Panc1 (cell line): ENCODE measurements at regions not wholly inside any gene's neighbourhood (a gene's known extent, or its start where the extent isn't known, plus 50 kb on each side); places are given as distances from the start of the nearest gene placed in this dataset.

Experiments
- ATAC-seq: fragments of 200-7000 bp; cut with Tn5 transposase; 2 replicates; pipeline ENCODE4 v1.9.1; 2020; ENCODE audit warnings: mild to moderate bottlenecking, moderate library complexity
- BruUV-seq: library from RNA; stranded (reverse); fragments of 400-500 nt; replicated peaks from 2 replicates; lab custom pipeline; 2021; lab: Mats Ljungman, UMichigan
- CTCF ChIA-PET: fragments of 300-600 bp; sonication (Branson Sonifier 250); formaldehyde crosslinking; loops from one replicate; lab custom pipeline; 2022; ENCODE audit warnings: antibody characterized with exemption; lab: Charles Lee
- POLR2A ChIA-PET: fragments of 300-600 bp; sonication (Branson Sonifier 250); formaldehyde crosslinking; loops from one replicate; lab custom pipeline; 2022; ENCODE audit warnings: antibody characterized with exemption; lab: Charles Lee
- DNase-seq: peaks from one replicate; pipeline ENCODE4 v3.0.0-alpha.2; 2010; ENCODE audit warnings: low read depth, low spot score
- H3K27ac ChIP-seq: 2 replicates; pipeline ENCODE4 v1.5.1; 2011; ENCODE audit warnings: mild to moderate bottlenecking, low read length, inconsistent platforms
- H3K27me3 ChIP-seq: fragments of 200-500 bp; sonication (Bioruptor generic); 2 replicates; pipeline ENCODE4 v1.6.0; 2014; ENCODE audit warnings: low read length, inconsistent platforms; ENCODE audit not compliant: control insufficient read depth, insufficient read depth
- H3K36me3 ChIP-seq: fragments of 200-500 bp; sonication (Bioruptor generic); 2 replicates; pipeline ENCODE4 v1.5.1; 2014; ENCODE audit warnings: inconsistent platforms, mild to moderate bottlenecking, low read length, moderate library complexity; ENCODE audit not compliant: control insufficient read depth, insufficient read depth
- H3K4me1 ChIP-seq: 2 replicates; pipeline ENCODE4 v1.5.1; 2011; ENCODE audit warnings: inconsistent platforms, mild to moderate bottlenecking, low read length, moderate library complexity; ENCODE audit not compliant: control insufficient read depth, insufficient read depth
- H3K4me3 ChIP-seq, 2 experiments: 2 replicates each; pipeline ENCODE4 v1.5.1; 2011 to 2012; ENCODE audit warnings: low read depth in 2 of 2, low read length in 2 of 2, mild to moderate bottlenecking in 2 of 2, inconsistent platforms in 1 of 2, moderate library complexity in 1 of 2
- H3K9me3 ChIP-seq: fragments of 200-500 bp; sonication (Bioruptor generic); 2 replicates; pipeline ENCODE4 v1.5.1; 2014; ENCODE audit warnings: low read depth, mild to moderate bottlenecking, inconsistent platforms, low read length, moderate library complexity; ENCODE audit not compliant: control insufficient read depth, insufficient read depth
- CTCF ChIP-seq: fragments of 450-650 bp; IDR thresholded peaks from 2 replicates; pipeline ENCODE4 v1.5.1; 2017; ENCODE audit warnings: mild to moderate bottlenecking
- POLR2AphosphoS5 ChIP-seq: IDR thresholded peaks from 2 replicates; pipeline ENCODE4 v1.6.1; 2012; ENCODE audit warnings: mild to moderate bottlenecking, low read depth, low read length, moderate library complexity
- SIN3A ChIP-seq: IDR thresholded peaks from 2 replicates; pipeline ENCODE4 v1.6.1; 2012; ENCODE audit warnings: low read depth, mild to moderate bottlenecking, low read length, moderate library complexity, borderline replicate concordance; ENCODE audit not compliant: insufficient read depth
- TCF7L2 ChIP-seq: IDR thresholded peaks from 2 replicates; pipeline ENCODE4 v1.6.1; 2011; ENCODE audit warnings: mild to moderate bottlenecking, low read depth, low read length, inconsistent platforms
- in situ Hi-C: cut with HindIII; loops from 2 replicates; pipeline ENCODE4 v1.10.0; 2016; ENCODE audit warnings: low sequenced_read_pairs, low pct_unique_long_range_greater_than_20kb
- intact Hi-C: fragments of 100-400 bp; cut with micrococcal nuclease; formaldehyde crosslinking; loops from one replicate; pipeline ENCODE4 v1.10.0; 2022; ENCODE audit not compliant: unreplicated experiment
- TF ChIP-seq, protein P1 (sequence below), 2 experiments: IDR thresholded peaks; 2 replicates each; pipeline ENCODE4 v1.6.1; 2011 to 2012; ENCODE audit warnings: low read depth in 2 of 2, control low read depth in 1 of 2, low read length in 1 of 2, mild to moderate bottlenecking in 1 of 2, moderate library complexity in 1 of 2; ENCODE audit not compliant: insufficient read depth in 1 of 2

DNA sequence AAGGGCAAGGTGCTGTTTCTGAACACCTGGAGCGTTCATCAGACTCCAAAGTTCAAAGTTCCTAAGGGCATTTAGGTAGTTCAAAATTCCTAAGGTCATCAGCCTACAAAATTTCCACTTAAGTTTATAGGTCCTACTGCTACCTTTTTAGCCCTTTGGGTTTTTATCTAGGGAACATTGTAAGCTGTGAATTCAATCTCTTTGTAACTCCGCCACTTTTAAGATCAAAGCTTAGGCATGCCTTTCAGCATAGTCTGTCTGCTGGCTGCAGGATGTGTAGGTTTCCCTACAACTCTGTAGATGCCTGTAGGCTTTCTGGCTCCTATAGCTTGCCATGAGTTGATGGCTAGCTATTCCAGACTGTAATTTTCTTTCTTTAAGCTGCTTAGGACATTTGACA lies 291.6 kb downstream of the MAP2K6 start:
- Histone ChIP-seq H3K9me3 (no peaks in the 10 kb centered on the region), H3K4me1 (no peaks in the 10 kb centered on the region), H3K27ac (no peak overlapping the region), H3K36me3 (no peaks in the 10 kb centered on the region), H3K4me3 (no peak overlapping the region), H3K27me3 (no peaks in the 10 kb centered on the region)
- intact Hi-C loops: no loop called here
- ATAC-seq (no peak), DNase-seq (no peak)
- ChIA-PET POLR2A (no interaction called here), CTCF (no interaction called here)
- in situ Hi-C loops: no loop called here
- BruUV-seq: no TSS peak
- TF ChIP-seq, protein P1, sequence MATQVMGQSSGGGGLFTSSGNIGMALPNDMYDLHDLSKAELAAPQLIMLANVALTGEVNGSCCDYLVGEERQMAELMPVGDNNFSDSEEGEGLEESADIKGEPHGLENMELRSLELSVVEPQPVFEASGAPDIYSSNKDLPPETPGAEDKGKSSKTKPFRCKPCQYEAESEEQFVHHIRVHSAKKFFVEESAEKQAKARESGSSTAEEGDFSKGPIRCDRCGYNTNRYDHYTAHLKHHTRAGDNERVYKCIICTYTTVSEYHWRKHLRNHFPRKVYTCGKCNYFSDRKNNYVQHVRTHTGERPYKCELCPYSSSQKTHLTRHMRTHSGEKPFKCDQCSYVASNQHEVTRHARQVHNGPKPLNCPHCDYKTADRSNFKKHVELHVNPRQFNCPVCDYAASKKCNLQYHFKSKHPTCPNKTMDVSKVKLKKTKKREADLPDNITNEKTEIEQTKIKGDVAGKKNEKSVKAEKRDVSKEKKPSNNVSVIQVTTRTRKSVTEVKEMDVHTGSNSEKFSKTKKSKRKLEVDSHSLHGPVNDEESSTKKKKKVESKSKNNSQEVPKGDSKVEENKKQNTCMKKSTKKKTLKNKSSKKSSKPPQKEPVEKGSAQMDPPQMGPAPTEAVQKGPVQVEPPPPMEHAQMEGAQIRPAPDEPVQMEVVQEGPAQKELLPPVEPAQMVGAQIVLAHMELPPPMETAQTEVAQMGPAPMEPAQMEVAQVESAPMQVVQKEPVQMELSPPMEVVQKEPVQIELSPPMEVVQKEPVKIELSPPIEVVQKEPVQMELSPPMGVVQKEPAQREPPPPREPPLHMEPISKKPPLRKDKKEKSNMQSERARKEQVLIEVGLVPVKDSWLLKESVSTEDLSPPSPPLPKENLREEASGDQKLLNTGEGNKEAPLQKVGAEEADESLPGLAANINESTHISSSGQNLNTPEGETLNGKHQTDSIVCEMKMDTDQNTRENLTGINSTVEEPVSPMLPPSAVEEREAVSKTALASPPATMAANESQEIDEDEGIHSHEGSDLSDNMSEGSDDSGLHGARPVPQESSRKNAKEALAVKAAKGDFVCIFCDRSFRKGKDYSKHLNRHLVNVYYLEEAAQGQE (IDR thresholded peaks at IDR 0.05; ENCODE audit: insufficient read depth in 1 of 2, low read depth in 2 of 2, low read length in 1 of 2): no peak
- TF ChIP-seq CTCF (no peak), TCF7L2 (no peak), POLR2AphosphoS5 (no peak), SIN3A (no peak)

GRCh38 chr17:69709441-69709840 lies 294.9 kb downstream of the MAP2K6 start:
- no peak overlapping the region for H3K4me3 ChIP-seq
- intact Hi-C loops (no loop called here), in situ Hi-C loops (no loop called here)
- no TSS peak for BruUV-seq
- no peaks in the 10 kb centered on the region for H3K27me3 ChIP-seq
- ATAC-seq (no peak), DNase-seq (no peak)
- H3K9me3 ChIP-seq: no peaks in the 10 kb centered on the region
- ChIA-PET POLR2A (no interaction called here), CTCF (interaction anchor here (0.7 kb wide), 1 partner anchor 941 kb away, joined by 3 read pairs; no protein-coding TSS in a partner anchor)
- TF ChIP-seq, protein P1 (IDR thresholded peaks at IDR 0.05; ENCODE audit: insufficient read depth in 1 of 2, low read depth in 2 of 2, low read length in 1 of 2): no peak
- TF ChIP-seq CTCF: no peak
- TF ChIP-seq POLR2AphosphoS5: no peak
- TF ChIP-seq SIN3A: no peak
- no peaks in the 10 kb centered on the region for H3K4me1 ChIP-seq
- H3K36me3 ChIP-seq: no peaks in the 10 kb centered on the region
- H3K27ac ChIP-seq: no peak overlapping the region
